Endodermal cell (in vitro differentiated cells): ENCODE measurements at regions not wholly inside any gene's neighbourhood (a gene's known extent, or its start where the extent isn't known, plus 50 kb on each side); places are given as distances from the start of the nearest gene placed in this dataset.

ENCODE experiments used
- DNase-seq: peaks from one replicate; pipeline ENCODE4 v3.0.0-alpha.2; 2017
- H3K27ac ChIP-seq: 2 replicates; pipeline ENCODE4 v1.5.1; 2013; ENCODE audit warnings: mild to moderate bottlenecking, low read depth, low read length, moderate library complexity
- H3K27me3 ChIP-seq: 2 replicates; pipeline ENCODE4 v1.6.1; 2013; ENCODE audit warnings: mild to moderate bottlenecking, low read length, moderate library complexity; ENCODE audit not compliant: insufficient read depth, control insufficient read depth, poor library complexity, severe bottlenecking
- H3K36me3 ChIP-seq: 2 replicates; pipeline ENCODE4 v1.7.0; 2013; ENCODE audit warnings: mild to moderate bottlenecking, low read length, moderate library complexity; ENCODE audit not compliant: control insufficient read depth, insufficient read depth
- H3K4me1 ChIP-seq: one replicate; pipeline ENCODE4 v1.7.0; 2013; ENCODE audit warnings: low read length; ENCODE audit not compliant: control insufficient read depth, insufficient read depth
- H3K4me3 ChIP-seq: 2 replicates; pipeline ENCODE4 v1.5.1; 2013; ENCODE audit warnings: mild to moderate bottlenecking, low read length, moderate library complexity
- H3K9ac ChIP-seq: 2 replicates; pipeline ENCODE4 v1.6.1; 2013; ENCODE audit warnings: mild to moderate bottlenecking, low read length, moderate library complexity; ENCODE audit not compliant: poor library complexity, severe bottlenecking; ENCODE audit errors: extremely low read depth
- H3K9me3 ChIP-seq: 2 replicates; pipeline ENCODE4 v1.6.1; 2013; ENCODE audit warnings: mild to moderate bottlenecking, low read length, moderate library complexity; ENCODE audit not compliant: control insufficient read depth
- H3K27ac Mint-ChIP-seq: 2 replicates; pipeline ENCODE4 v1.8.0; 2020; ENCODE audit warnings: mixed read lengths
- H3K27me3 Mint-ChIP-seq: 2 replicates; pipeline ENCODE4 v1.8.0; 2021; ENCODE audit warnings: mild to moderate bottlenecking, mixed read lengths; ENCODE audit not compliant: insufficient read depth
- H3K36me3 Mint-ChIP-seq: 2 replicates; pipeline ENCODE4 v1.8.0; 2020; ENCODE audit warnings: low read depth, mixed read lengths
- H3K4me1 Mint-ChIP-seq: 2 replicates; pipeline ENCODE4 v1.8.0; 2020; ENCODE audit warnings: mixed read lengths
- H3K4me3 Mint-ChIP-seq: 2 replicates; pipeline ENCODE4 v1.8.0; 2020; ENCODE audit warnings: mild to moderate bottlenecking, moderate library complexity, mixed read lengths
- H3K9me3 Mint-ChIP-seq: 2 replicates; pipeline ENCODE4 v1.8.0; 2020; ENCODE audit warnings: mild to moderate bottlenecking, mixed read lengths
- WGBS, 2 experiments: methylation state at CpG; one replicate each; pipeline versions ENCODE4 v1.1.5 to v1.1.7; 2013; ENCODE audit warnings: missing lambda C conversion rate in 2 of 2, mixed read lengths in 1 of 2; ENCODE audit not compliant: insufficient coverage in 1 of 2, insufficient read length in 1 of 2; 5-methylcytosine and 5-hydroxymethylcytosine counted together
- TF ChIP-seq, protein P1 (sequence below): fragments of 200-600 bp; sonication (generic); conservative IDR thresholded peaks from 2 replicates; pipeline ENCODE4 v1.5.0; 2021; ENCODE audit warnings: antibody characterized with exemption, mild to moderate bottlenecking

DNA sequence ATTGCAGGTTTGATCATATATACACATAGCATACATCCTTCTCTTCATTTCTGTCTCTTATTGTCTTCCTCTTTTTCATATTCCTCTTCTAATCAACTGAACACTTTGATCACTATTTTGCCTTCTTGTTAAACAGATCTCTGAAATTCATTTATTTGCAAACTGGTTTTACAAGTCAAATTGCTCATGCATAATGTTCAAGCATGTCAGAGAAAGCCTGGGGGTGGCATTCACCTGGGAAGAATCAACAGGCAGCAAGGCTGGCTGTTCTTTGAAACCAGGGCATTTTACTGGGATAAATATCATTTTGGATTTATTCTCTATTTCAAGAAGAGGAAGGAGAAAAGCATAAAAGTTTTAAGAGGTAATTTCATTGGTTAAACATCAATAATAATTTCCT lies 66.9 kb upstream of the LRATD1 start:
- Mint-ChIP-seq H3K36me3 (no peaks in the 10 kb centered on the region), H3K4me3 (no peak overlapping the region), H3K27me3 (no peaks in the 10 kb centered on the region), H3K9me3 (no peaks in the 10 kb centered on the region), H3K27ac (no peak overlapping the region), H3K4me1 (no peaks in the 10 kb centered on the region)
- no peaks in the 10 kb centered on the region for H3K9me3 ChIP-seq
- TF ChIP-seq, protein P1, sequence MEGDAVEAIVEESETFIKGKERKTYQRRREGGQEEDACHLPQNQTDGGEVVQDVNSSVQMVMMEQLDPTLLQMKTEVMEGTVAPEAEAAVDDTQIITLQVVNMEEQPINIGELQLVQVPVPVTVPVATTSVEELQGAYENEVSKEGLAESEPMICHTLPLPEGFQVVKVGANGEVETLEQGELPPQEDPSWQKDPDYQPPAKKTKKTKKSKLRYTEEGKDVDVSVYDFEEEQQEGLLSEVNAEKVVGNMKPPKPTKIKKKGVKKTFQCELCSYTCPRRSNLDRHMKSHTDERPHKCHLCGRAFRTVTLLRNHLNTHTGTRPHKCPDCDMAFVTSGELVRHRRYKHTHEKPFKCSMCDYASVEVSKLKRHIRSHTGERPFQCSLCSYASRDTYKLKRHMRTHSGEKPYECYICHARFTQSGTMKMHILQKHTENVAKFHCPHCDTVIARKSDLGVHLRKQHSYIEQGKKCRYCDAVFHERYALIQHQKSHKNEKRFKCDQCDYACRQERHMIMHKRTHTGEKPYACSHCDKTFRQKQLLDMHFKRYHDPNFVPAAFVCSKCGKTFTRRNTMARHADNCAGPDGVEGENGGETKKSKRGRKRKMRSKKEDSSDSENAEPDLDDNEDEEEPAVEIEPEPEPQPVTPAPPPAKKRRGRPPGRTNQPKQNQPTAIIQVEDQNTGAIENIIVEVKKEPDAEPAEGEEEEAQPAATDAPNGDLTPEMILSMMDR, result no peak
- no peak for DNase-seq
- no peaks in the 10 kb centered on the region for H3K4me1 ChIP-seq
- no peak overlapping the region for H3K9ac ChIP-seq
- no peaks in the 10 kb centered on the region for H3K27me3 ChIP-seq
- no peak overlapping the region for H3K27ac ChIP-seq
- H3K4me3 ChIP-seq, result no peak overlapping the region
- no peaks in the 10 kb centered on the region for H3K36me3 ChIP-seq

DNA sequence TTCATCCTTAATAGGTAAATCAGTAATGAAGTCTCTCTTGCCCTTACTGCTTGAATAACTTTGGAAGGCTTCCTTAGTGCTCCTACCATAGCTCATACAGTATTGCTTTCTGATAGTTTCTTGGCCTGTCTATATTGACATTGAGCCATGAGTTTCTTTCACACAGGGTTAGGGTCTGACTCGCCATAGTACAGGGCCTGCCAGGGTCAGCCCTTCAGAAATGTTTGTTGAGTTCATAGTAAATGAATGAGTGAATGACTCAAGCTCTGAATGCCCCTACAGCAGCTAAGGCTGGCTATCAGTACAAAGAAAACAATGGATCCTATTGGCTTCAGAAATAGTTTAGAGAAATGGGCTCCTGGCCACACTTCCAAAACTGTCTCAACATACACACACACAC lies 65.0 kb upstream of the LRATD1 start:
- TF ChIP-seq, protein P1, result no peak
- H3K36me3 Mint-ChIP-seq, result no peaks in the 10 kb centered on the region
- no peak for DNase-seq
- no peaks in the 10 kb centered on the region for H3K36me3 ChIP-seq
- H3K4me1 Mint-ChIP-seq, result no peaks in the 10 kb centered on the region
- no peaks in the 10 kb centered on the region for H3K27me3 Mint-ChIP-seq
- H3K9ac ChIP-seq, result no peak overlapping the region
- no peak overlapping the region for H3K27ac ChIP-seq
- no peaks in the 10 kb centered on the region for H3K27me3 ChIP-seq
- no peak overlapping the region for H3K27ac Mint-ChIP-seq
- no peaks in the 10 kb centered on the region for H3K4me1 ChIP-seq
- WGBS, 2 experiments, result 81% methylated on average over 1 of the region's 1 CpG; no CpG with 5 or more reads in 1 of the 2 experiments
- no peak overlapping the region for H3K4me3 Mint-ChIP-seq
- no peaks in the 10 kb centered on the region for H3K9me3 Mint-ChIP-seq
- H3K9me3 ChIP-seq, result no peaks in the 10 kb centered on the region
- no peak overlapping the region for H3K4me3 ChIP-seq

DNA sequence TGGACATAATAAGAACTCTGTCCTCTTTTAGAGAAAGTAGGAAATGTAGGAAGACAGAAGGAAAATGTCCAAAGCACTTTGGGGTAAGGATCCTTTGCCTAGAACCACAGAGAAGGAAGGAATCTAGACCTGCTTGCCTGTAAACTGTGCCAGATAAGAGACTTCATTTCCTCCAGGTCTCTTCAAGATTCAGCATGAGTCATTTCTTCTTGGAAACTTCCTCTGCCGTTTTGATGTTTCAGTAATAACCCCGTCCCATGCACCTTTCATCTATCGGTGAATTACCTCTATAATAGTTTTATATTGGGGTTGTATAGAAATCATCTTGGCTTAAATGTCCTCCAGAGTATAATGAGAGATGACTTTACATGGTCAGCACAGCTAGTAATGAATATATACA lies 63.2 kb upstream of the LRATD1 start:
- no peaks in the 10 kb centered on the region for H3K27me3 Mint-ChIP-seq
- no peak overlapping the region for H3K4me3 ChIP-seq
- H3K36me3 Mint-ChIP-seq, result no peaks in the 10 kb centered on the region
- H3K27ac Mint-ChIP-seq, result no peak overlapping the region
- no peak for DNase-seq
- H3K27ac ChIP-seq, result no peak overlapping the region
- no peak overlapping the region for H3K4me3 Mint-ChIP-seq
- H3K4me1 Mint-ChIP-seq, result no peaks in the 10 kb centered on the region
- no peaks in the 10 kb centered on the region for H3K9me3 ChIP-seq
- TF ChIP-seq, protein P1, result no peak
- H3K9ac ChIP-seq, result no peak overlapping the region
- no peaks in the 10 kb centered on the region for H3K36me3 ChIP-seq
- H3K27me3 ChIP-seq, result no peaks in the 10 kb centered on the region
- no peaks in the 10 kb centered on the region for H3K9me3 Mint-ChIP-seq
- WGBS, 2 experiments, result 98 to 100% methylated on average over 1 to 3 of the region's 3 CpGs
- H3K4me1 ChIP-seq, result no peaks in the 10 kb centered on the region
